Skeletal muscle tissue (tissue), 3 donors: ENCODE measurements at regions not wholly inside any gene's neighbourhood (a gene's known extent, or its start where the extent isn't known, plus 50 kb on each side); places are given as distances from the start of the nearest gene placed in this dataset.

Experiments
- H3K27ac ChIP-seq: one replicate; pipeline ENCODE4 v1.7.0; 2013; ENCODE audit warnings: mild to moderate bottlenecking, low read depth, low read length, inconsistent platforms
- H3K27me3 ChIP-seq, 3 donors: one replicate each; pipeline ENCODE4 v1.7.0; 2013; ENCODE audit warnings: low read length in 3 of 3; ENCODE audit not compliant: control insufficient read depth in 3 of 3, insufficient read depth in 3 of 3
- H3K36me3 ChIP-seq, 3 donors: one replicate each; pipeline ENCODE4 v1.7.0; 2013; ENCODE audit warnings: low read length in 3 of 3; ENCODE audit not compliant: control insufficient read depth in 3 of 3, insufficient read depth in 3 of 3
- H3K4me1 ChIP-seq, 3 donors: one replicate each; pipeline ENCODE4 v1.7.0; 2013; ENCODE audit warnings: low read length in 3 of 3, mild to moderate bottlenecking in 3 of 3; ENCODE audit not compliant: control insufficient read depth in 3 of 3, insufficient read depth in 3 of 3
- H3K4me3 ChIP-seq, 3 donors: one replicate each; pipeline ENCODE4 v1.7.0; 2013; ENCODE audit warnings: low read length in 3 of 3
- H3K9ac ChIP-seq, 3 donors: one replicate each; pipeline ENCODE4 v1.7.0; 2013; ENCODE audit warnings: low read length in 3 of 3, mild to moderate bottlenecking in 3 of 3, moderate library complexity in 2 of 3, low read depth in 1 of 3
- H3K9me3 ChIP-seq, 3 donors: one replicate each; pipeline ENCODE4 v1.7.0; 2013; ENCODE audit warnings: low read length in 3 of 3; ENCODE audit not compliant: control insufficient read depth in 3 of 3
- donor health status: Osteomylitis.

DNA sequence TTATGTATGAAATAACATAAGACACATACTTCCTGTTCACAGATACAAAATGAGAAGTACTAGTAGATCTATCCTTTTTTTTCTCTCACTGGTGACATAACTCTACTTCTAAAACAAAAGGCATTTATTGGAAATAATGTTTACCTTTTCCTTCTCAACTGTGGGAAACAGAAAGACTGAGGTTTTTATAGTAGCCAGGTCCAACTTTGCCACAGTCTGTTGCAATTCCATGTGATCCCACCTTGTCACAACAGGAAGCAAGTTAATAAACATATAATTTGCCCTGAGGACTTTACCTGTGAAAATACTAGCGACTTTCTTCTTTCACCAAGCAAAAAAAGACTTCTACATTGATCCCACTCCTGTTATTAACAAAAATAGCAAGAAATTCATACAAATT lies 475.8 kb downstream of the PDGFC start:
- no peaks in the 10 kb centered on the region for H3K36me3 ChIP-seq
- H3K9me3 ChIP-seq = no peaks in the 10 kb centered on the region
- H3K27ac ChIP-seq = no peak overlapping the region
- H3K4me1 ChIP-seq = no peaks in the 10 kb centered on the region
- no peaks in the 10 kb centered on the region for H3K27me3 ChIP-seq
- H3K9ac ChIP-seq = no peak overlapping the region
- no peak overlapping the region for H3K4me3 ChIP-seq

DNA sequence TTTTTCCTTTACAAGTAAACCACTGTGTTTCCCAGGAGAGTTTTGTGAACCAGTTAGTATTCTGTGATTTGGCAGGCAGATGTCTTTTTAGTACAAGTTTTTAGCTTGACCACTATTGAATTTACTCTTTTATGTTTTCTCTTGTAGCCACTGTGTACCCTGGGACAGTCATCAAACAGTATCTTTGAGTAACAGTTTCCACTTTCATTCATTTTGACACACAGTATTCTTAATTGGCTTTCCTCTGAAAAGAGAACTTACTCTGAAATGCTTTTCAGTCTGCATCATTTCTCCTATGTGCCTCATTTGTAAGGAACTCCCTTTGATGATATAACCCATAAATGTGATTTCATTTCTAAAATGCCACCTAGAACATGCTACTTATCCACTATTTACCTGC lies 476.5 kb downstream of the PDGFC start:
- Histone ChIP-seq H3K4me1 (no peaks in the 10 kb centered on the region), H3K27me3 (no peaks in the 10 kb centered on the region), H3K4me3 (no peak overlapping the region), H3K27ac (no peak overlapping the region), H3K9ac (no peak overlapping the region), H3K36me3 (no peaks in the 10 kb centered on the region), H3K9me3 (no peaks in the 10 kb centered on the region)

GRCh38 chr4:156493858-156494257 lies 477.7 kb downstream of the PDGFC start:
- H3K4me1 ChIP-seq = no peaks in the 10 kb centered on the region

DNA sequence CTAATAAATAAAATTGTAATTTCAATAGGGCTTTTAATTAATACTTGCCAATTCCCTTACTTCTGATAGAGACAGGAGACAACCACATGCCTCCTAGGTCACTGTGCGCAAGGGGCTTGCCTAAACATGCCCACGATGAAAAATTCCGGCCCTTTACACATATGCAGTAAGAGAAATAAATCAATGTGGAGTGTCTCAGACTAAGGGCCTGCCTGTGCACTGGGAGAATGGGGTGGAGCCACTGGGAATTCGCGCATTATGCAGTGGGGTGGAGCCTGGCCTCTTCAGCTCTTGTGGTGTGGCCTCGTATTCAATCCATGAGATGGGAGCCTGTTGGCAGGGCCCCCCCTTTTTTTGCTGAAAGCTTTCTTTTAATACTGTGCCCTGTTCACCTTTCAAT lies 484.5 kb downstream of the PDGFC start:
- Histone ChIP-seq H3K9ac (no peak overlapping the region), H3K36me3 (no peaks in the 10 kb centered on the region), H3K9me3 (peaks cover 0 to 2% (median 0%) of the 10 kb centered on the region in 3 donors), H3K27me3 (no peaks in the 10 kb centered on the region), H3K4me1 (no peaks in the 10 kb centered on the region), H3K27ac (no peak overlapping the region), H3K4me3 (no peak overlapping the region)

More at GRCh38 chr4:156493858-156494257, 477.7 kb downstream of the PDGFC start:
- Histone ChIP-seq H3K9me3 (no peaks in the 10 kb centered on the region), H3K27ac (no peak overlapping the region), H3K36me3 (no peaks in the 10 kb centered on the region), H3K9ac (no peak overlapping the region), H3K4me3 (no peak overlapping the region), H3K27me3 (no peaks in the 10 kb centered on the region)

- H3K9me3 ChIP-seq = no peaks in the 10 kb centered on the region
- H3K36me3 ChIP-seq = no peaks in the 10 kb centered on the region
- H3K27me3 ChIP-seq = no peaks in the 10 kb centered on the region
- H3K27ac ChIP-seq = no peak overlapping the region
- H3K4me3 ChIP-seq = no peak overlapping the region
- H3K9ac ChIP-seq = no peak overlapping the region
- H3K4me1 ChIP-seq = no peaks in the 10 kb centered on the region
Observed at GRCh38 chr4:156481845-156482244, 489.8 kb downstream of the PDGFC start.

GRCh38 chr4:156477636-156478035 lies 494.0 kb downstream of the PDGFC start:
- no peaks in the 10 kb centered on the region for H3K27me3 ChIP-seq
- no peaks in the 10 kb centered on the region for H3K9me3 ChIP-seq
- H3K9ac ChIP-seq = no peak overlapping the region
- no peaks in the 10 kb centered on the region for H3K4me1 ChIP-seq
- H3K27ac ChIP-seq = no peak overlapping the region
- no peaks in the 10 kb centered on the region for H3K36me3 ChIP-seq
- no peak overlapping the region for H3K4me3 ChIP-seq

DNA sequence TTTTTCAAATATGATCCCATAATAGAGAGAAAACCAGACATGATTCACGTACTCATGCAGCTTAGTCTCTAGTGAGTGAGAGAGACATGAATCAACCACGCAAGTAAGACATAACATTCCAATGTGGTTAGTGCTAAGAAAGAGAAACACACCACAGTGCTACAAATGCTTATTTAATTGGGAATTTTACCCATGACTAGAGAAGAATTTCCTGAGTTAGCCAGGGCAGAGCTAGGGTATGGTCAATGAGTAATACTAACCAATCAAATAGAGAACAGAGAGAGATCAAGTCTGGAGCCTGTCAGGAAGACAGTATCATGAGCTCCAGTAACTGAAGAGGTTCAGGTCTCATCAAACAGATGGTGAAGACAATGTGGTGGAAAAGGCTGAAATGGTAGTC lies 495.2 kb downstream of the PDGFC start:
- no peaks in the 10 kb centered on the region for H3K9me3 ChIP-seq
- H3K9ac ChIP-seq = no peak overlapping the region
- H3K27me3 ChIP-seq = no peaks in the 10 kb centered on the region
- no peaks in the 10 kb centered on the region for H3K36me3 ChIP-seq
- H3K4me1 ChIP-seq = no peaks in the 10 kb centered on the region
- no peak overlapping the region for H3K27ac ChIP-seq
- H3K4me3 ChIP-seq = no peak overlapping the region

DNA sequence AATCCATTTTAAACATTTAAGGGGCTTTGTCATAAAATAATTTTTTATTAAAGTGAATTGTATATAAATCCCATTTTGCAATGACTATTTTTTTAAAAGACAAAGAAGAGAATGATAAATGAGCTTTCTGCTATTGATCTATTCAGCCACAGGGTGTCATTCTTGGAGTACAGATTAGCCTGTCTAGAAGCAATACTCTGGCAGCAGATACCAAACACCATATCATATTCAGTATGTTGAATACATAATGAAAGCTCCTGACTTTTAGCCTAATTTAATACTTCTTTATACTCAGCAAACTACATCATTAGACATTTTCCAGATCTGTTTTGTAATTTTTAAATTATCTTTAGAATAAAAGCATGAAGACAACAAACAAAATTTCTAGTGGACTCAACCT lies 496.3 kb downstream of the PDGFC start:
- no peak overlapping the region for H3K27ac ChIP-seq
- H3K9ac ChIP-seq = no peak overlapping the region
- no peaks in the 10 kb centered on the region for H3K36me3 ChIP-seq

GRCh38 chr4:156473151-156473550 lies 498.4 kb downstream of the PDGFC start:
- Histone ChIP-seq H3K9ac (no peak overlapping the region), H3K36me3 (no peaks in the 10 kb centered on the region), H3K9me3 (no peaks in the 10 kb centered on the region), H3K27ac (no peak overlapping the region), H3K27me3 (no peaks in the 10 kb centered on the region), H3K4me3 (no peak overlapping the region), H3K4me1 (no peaks in the 10 kb centered on the region)

More for the DNA sequence above, 496.3 kb downstream of the PDGFC start:
- H3K4me3 ChIP-seq = no peak overlapping the region
- H3K4me1 ChIP-seq = no peaks in the 10 kb centered on the region
- H3K9me3 ChIP-seq = no peaks in the 10 kb centered on the region
- H3K27me3 ChIP-seq = no peaks in the 10 kb centered on the region

DNA sequence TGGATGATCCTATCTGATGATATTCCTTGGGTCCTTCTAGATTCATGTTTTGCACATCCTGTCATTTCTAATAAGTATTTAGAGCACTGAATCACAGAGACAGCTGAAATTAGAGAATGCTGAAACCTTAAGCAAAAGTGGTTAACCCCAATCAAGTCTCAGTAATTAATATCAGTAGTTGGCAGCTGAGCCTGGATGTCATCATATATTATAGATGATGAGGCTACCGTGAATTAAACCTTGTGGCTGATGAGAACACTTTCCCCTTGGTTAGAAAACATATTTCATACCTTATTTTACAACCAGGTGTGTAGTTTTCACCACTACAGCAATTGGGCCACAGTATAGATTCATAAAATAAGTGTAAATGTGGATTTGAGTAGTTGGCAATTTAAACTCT lies 499.0 kb downstream of the PDGFC start:
- Histone ChIP-seq H3K9ac (no peak overlapping the region), H3K9me3 (no peaks in the 10 kb centered on the region), H3K27ac (no peak overlapping the region), H3K4me3 (no peak overlapping the region), H3K4me1 (no peaks in the 10 kb centered on the region), H3K36me3 (no peaks in the 10 kb centered on the region), H3K27me3 (no peaks in the 10 kb centered on the region)

- no peaks in the 10 kb centered on the region for H3K36me3 ChIP-seq
- H3K4me3 ChIP-seq = no peak overlapping the region
- H3K9ac ChIP-seq = no peak overlapping the region
- H3K27me3 ChIP-seq = no peaks in the 10 kb centered on the region
- no peaks in the 10 kb centered on the region for H3K4me1 ChIP-seq
- H3K27ac ChIP-seq = no peak overlapping the region
- no peaks in the 10 kb centered on the region for H3K9me3 ChIP-seq
Observed at GRCh38 chr4:156459584-156459983, 505.9 kb upstream of the CTSO start.
